ENCODE measurements at regions not wholly inside any gene's neighbourhood (a gene's known extent, or its start where the extent isn't known, plus 50 kb on each side); places are given as distances from the start of the nearest gene placed in this dataset.
"Not testable (repeated sequence)": the region's sequence is repeated elsewhere in the genome, so short reads cannot be mapped to it uniquely, and the experiment has no call there.

GRCh38 chr9:107569174-107569573 lies 79.6 kb upstream of the KLF4 start:
- intact Hi-C loops (cut with DNase I; ENCODE audit: low total_unique reads) = no loop called here
- Histone ChIP-seq H3K4me1 (peaks cover 0 to 17% (median 1%) of the 10 kb centered on the region in 4 donors), H3K27me3 (no peaks in the 10 kb centered on the region), H3K27ac (no peak overlapping the region), H3K4me3 (no peak overlapping the region), H3K9me3 (no peaks in the 10 kb centered on the region), H3K36me3 (no peaks in the 10 kb centered on the region)
- peak; percentile 20 for DNase-seq
- WGBS, 2 donors (ENCODE audit: low coverage in 1 of 2) = 31 to 44% methylated on average over 4 of the region's 4 CpGs
- in situ Hi-C loops (cut with MboI; ENCODE audit: low pct_ligation_motif_present in 1 of 4, low pct_unique_long_range_greater_than_20kb in 1 of 4, low sequenced_read_pairs in 3 of 4) = no loop called here
- no peak for TF ChIP-seq EP300 (IDR thresholded peaks at IDR 0.05; ENCODE audit: low read depth)

GRCh38 chr9:107568406-107568805 lies 78.8 kb upstream of the KLF4 start:
- H3K36me3 ChIP-seq; intact Hi-C loops (cut with DNase I; ENCODE audit: low total_unique reads): not testable (repeated sequence)

GRCh38 chr9:107567462-107567861 lies 77.9 kb upstream of the KLF4 start:
- no peaks in the 10 kb centered on the region for H3K36me3 ChIP-seq
- no peaks in the 10 kb centered on the region for H3K9me3 ChIP-seq
- DNase-seq = no peak
- TF ChIP-seq EP300 (IDR thresholded peaks at IDR 0.05; ENCODE audit: low read depth) = no peak
- no peak for TF ChIP-seq CTCF (IDR thresholded peaks at IDR 0.05)
- no peak for TF ChIP-seq POLR2A (IDR thresholded peaks at IDR 0.05)
- TF ChIP-seq POLR2AphosphoS5 (IDR thresholded peaks at IDR 0.05) = no peak
- H3K4me1 ChIP-seq = peaks cover 0 to 17% (median 1%) of the 10 kb centered on the region in 4 donors
- H3K27ac ChIP-seq = no peak overlapping the region
- H3K4me3 ChIP-seq = no peak overlapping the region
- H3K27me3 ChIP-seq = no peaks in the 10 kb centered on the region
- 79 to 88% methylated on average over 2 to 4 of the region's 4 CpGs for WGBS, 2 donors (ENCODE audit: low coverage in 1 of 2)
- in situ Hi-C loops (cut with MboI; ENCODE audit: low pct_ligation_motif_present in 1 of 4, low pct_unique_long_range_greater_than_20kb in 1 of 4, low sequenced_read_pairs in 3 of 4) (no loop called here), intact Hi-C loops (cut with DNase I; ENCODE audit: low total_unique reads) (no loop called here)

More at GRCh38 chr9:107568406-107568805, 78.8 kb upstream of the KLF4 start:
- H3K4me1 ChIP-seq = peaks cover 0 to 17% (median 1%) of the 10 kb centered on the region in 4 donors
- H3K9me3 ChIP-seq; DNase-seq; H3K27me3 ChIP-seq; H3K4me3 ChIP-seq; H3K27ac ChIP-seq; in situ Hi-C loops (cut with MboI; ENCODE audit: low pct_ligation_motif_present in 1 of 4, low pct_unique_long_range_greater_than_20kb in 1 of 4, low sequenced_read_pairs in 3 of 4): not testable (repeated sequence)
- WGBS, 2 donors (ENCODE audit: low coverage in 1 of 2) = 87 to 90% methylated on average over 10 of the region's 10 CpGs

- 76% methylated on average over 6 of the region's 6 CpGs; no CpG with 5 or more reads in 1 of the 2 donors for WGBS, 2 donors (ENCODE audit: low coverage in 1 of 2)
- Histone ChIP-seq H3K9me3 (no peaks in the 10 kb centered on the region), H3K36me3 (no peaks in the 10 kb centered on the region), H3K4me1 (peaks cover 0 to 11% (median 1%) of the 10 kb centered on the region in 4 donors), H3K4me3 (no peak overlapping the region), H3K27ac (no peak overlapping the region), H3K27me3 (no peaks in the 10 kb centered on the region)
- in situ Hi-C loops (cut with MboI; ENCODE audit: low pct_ligation_motif_present in 1 of 4, low pct_unique_long_range_greater_than_20kb in 1 of 4, low sequenced_read_pairs in 3 of 4) (no loop called here), intact Hi-C loops (cut with DNase I; ENCODE audit: low total_unique reads) (no loop called here)
- DNase-seq = no peak
- TF ChIP-seq CTCF (IDR thresholded peaks at IDR 0.05) (no peak), POLR2AphosphoS5 (IDR thresholded peaks at IDR 0.05) (no peak), POLR2A (IDR thresholded peaks at IDR 0.05) (no peak), EP300 (IDR thresholded peaks at IDR 0.05; ENCODE audit: low read depth) (no peak)
Measured at GRCh38 chr9:107566611-107567061, 77.1 kb upstream of the KLF4 start.

- Histone ChIP-seq H3K9me3 (no peaks in the 10 kb centered on the region), H3K27ac (no peak overlapping the region), H3K4me3 (no peak overlapping the region), H3K27me3 (no peaks in the 10 kb centered on the region), H3K36me3 (no peaks in the 10 kb centered on the region), H3K4me1 (no peaks in the 10 kb centered on the region)
- no peak for DNase-seq
- in situ Hi-C loops (cut with MboI; ENCODE audit: low pct_ligation_motif_present in 1 of 4, low pct_unique_long_range_greater_than_20kb in 1 of 4, low sequenced_read_pairs in 3 of 4) (no loop called here), intact Hi-C loops (cut with DNase I; ENCODE audit: low total_unique reads) (no loop called here)
- 86% methylated on average over 2 to 4 of the region's 4 CpGs for WGBS, 2 donors (ENCODE audit: low coverage in 1 of 2)
- no peak for TF ChIP-seq CTCF (IDR thresholded peaks at IDR 0.05)
- TF ChIP-seq POLR2AphosphoS5 (IDR thresholded peaks at IDR 0.05) = no peak
- TF ChIP-seq POLR2A (IDR thresholded peaks at IDR 0.05) = no peak
- TF ChIP-seq EP300 (IDR thresholded peaks at IDR 0.05; ENCODE audit: low read depth) = no peak
Measured at GRCh38 chr9:107562798-107563197, 73.2 kb upstream of the KLF4 start.

Data from transverse colon (tissue), 4 donors.